Activated T-cell treated with anti-CD3 and anti-CD28 coated beads, Interleukin-2, amount 50 U/mL, for 48 hours (primary cell): ENCODE measurements at regions not wholly inside any gene's neighbourhood (a gene's known extent, or its start where the extent isn't known, plus 50 kb on each side); places are given as distances from the start of the nearest gene placed in this dataset.

Experiments used
- DNase-seq, 2 experiments: peaks; one replicate each; pipeline ENCODE4 v3.0.0-alpha.2; 2020

DNA sequence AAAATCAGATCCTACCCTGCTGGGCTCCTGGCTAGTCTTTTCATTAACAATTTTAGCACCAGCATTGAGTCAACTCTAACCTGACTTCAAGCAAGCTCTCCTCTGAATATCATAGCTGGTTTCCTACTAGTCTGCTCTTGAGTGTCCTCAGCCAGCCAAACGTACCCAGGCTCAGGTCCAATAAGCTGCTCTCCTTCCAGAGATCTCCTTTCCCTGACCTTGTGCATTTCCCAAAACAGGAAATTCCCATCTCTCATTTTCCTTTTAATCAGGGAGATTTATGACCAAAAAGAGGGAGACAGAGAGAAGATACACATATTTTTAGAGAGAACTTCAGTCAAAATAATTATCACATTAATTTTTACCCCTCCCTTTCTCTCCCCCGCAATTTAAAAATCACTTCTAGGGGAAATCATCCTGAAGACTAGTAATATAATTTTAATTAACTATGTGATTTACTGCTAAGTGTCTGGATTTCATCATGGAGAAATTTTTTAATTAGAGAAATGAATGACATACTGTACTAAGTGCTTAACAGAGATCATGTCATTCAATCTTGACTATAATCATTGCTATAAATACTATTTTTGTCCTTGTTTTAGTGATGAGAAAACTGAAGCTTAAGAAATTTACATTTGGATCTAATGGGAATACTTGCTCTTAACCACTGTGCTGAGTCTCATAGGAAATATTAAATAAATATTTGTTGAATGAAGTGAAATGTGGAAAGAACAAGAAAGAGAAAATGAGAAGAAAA lies 421.7 kb upstream of the INTU start:
- DNase-seq = no peak

DNA sequence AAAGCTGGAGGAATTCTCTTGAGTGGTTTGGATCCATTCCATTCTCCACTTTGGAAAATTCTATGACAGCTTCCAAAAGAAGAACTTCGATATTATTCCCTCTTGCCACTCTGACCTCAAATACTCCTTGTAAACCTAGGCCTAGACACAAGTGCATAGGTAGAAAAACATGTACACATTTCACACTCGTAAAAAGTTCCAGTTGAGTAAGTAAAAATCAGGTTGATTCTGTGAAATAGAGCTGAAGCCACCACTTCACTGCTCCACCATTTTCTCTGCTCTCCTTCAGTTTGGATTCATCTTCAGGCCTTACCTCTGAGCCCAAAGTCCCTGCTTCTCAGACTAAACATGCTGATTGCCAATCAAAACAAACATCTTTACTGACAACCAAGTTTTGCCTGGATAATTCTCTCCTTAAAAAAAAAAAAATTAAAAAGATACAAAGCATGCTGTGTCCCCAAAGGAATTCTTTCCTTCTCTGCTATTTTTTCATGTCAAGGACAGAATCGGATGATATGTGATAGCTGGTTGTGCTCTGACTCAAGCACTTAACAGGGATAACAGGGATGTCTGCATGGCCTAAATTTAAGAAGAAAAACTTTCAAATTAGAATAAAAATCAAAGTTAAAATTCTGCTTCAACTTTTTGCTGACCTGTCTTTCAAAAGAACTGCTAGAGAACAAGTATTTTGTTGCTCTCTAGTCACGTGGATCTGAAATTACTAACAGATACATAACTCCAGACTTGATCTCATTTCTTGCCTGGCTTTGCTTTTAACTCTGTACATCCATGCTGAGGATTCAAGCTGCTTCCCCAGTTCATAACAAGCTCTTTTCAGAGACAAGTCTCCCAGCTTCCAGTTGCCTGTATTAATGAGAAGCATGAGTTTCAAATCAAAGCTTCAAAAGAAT lies 420.9 kb upstream of the INTU start:
- no peak for DNase-seq

DNA sequence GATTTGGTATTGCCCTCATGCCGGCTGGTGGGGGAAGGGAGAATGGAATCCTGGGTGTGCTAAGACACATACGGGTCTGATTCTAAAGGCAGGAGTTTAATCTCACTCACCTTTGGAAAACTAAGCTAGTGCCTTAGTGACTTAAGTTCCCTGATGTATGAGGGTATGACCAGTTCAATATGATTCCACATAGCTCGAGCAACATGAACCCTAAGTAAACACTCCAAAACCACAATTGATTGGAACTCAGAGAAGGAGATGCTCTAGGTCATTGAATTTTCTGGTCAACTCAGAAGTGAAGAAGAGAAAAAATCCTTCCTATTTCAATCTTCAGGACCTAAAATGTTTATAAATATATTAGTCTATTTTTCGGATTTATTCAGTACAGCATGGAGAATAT lies 420.1 kb upstream of the INTU start:
- no peak for DNase-seq

DNA sequence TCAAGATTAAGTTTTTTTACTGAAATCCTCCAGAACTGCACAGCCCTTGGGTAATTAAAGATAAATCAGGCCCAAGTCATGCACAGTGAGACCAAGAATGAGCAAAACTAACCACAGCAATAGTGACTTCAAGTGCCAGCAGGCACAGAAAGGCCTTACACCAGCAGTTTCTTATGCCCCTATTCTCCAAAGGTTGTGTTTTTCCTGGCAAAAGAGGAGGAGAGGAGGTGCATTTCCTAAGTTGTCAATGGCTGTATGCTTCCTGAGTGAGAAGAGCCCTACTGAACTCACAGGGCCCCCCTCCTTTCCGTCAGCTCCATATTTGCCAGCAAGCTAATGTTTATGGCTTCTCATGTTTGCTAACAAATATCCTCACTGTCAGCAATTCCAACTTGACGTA lies 418.7 kb upstream of the INTU start:
- DNase-seq = no peak

DNA sequence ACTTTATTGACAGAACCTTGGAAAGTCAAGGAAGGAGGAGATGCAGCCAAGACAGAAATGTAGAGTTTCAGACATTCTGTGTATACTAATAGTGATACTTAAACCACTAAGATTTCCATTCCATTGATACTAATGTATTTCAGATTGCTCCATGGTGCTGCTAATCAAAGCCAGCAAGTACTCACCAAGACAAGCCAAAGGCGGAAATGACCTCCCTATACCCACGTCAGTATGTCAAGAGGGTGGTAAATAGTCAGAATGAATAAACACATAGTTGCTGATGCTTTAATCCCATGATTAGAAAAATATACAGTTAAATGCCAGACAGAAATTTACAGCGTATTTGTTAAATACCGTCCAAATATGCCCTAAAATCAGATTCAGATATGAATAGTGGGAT lies 417.8 kb upstream of the INTU start:
- no peak for DNase-seq

DNA sequence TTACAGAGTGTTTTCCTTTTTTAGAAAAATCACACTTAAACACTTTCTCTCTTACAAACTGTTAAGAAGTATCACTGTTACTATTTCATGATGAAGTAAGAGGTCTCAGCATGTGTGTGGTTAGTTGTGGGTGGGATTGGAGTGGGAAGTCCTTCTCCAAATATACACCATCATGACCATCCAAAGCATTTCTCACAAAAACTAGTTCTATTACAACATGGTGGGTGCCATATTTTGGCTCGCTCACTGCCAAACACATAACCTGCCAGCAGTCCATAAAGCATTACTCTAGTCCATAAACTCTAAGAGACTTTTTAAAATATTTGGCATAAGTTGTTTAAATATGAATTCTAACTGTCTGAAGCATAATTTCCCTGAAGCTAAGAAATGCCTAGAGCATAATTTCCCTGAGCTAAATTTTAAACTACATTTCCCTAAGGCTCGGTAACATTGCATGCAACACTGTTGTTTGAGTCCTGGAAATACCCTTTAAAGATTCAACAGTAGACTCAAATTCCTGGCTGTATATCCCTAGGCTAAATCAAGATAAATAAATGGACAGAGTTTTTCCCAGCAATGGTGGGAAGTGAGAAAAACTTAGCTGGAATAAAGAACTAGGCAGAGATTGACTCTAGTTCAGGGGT lies 415.0 kb upstream of the INTU start:
- DNase-seq = no peak

DNA sequence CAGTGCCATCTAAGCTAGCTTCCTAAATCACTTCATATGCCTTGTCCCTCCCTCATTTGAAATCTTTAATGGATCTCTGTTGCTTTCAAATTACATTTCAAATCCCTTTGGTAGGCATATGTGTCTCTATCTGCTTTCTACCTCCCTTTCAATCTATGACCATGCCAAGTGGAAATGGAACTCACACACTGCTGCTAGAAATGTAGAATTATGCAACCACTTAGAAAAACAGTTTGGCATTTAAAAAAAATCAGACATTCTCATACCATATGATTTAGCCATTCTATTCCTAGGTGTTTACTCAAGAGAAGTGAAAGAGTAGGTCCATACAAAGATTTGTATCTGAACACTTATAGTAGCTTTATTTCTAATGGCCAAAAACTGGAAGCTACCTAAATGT lies 413.5 kb upstream of the INTU start:
- DNase-seq = no peak

DNA sequence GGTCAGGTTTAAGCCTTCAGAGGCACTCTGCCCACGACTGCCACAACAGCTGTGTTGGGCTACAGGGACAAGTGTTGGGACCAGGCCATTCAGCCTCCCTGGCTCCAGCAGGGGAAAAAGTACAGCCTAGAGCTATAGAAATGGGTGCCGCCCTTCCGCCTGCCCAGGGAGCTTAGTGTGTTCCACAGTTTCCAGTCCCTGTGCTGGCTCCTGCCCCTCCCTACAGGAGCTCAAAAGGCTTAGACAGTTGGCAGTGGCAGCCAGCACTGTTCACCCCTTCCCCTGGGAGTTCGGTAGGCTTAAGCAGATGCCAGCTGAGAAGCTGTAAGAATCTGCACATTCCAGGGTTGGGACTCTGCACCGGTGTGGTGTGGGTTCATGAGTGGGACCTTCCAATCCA lies 408.2 kb upstream of the INTU start:
- DNase-seq = no peak

DNA sequence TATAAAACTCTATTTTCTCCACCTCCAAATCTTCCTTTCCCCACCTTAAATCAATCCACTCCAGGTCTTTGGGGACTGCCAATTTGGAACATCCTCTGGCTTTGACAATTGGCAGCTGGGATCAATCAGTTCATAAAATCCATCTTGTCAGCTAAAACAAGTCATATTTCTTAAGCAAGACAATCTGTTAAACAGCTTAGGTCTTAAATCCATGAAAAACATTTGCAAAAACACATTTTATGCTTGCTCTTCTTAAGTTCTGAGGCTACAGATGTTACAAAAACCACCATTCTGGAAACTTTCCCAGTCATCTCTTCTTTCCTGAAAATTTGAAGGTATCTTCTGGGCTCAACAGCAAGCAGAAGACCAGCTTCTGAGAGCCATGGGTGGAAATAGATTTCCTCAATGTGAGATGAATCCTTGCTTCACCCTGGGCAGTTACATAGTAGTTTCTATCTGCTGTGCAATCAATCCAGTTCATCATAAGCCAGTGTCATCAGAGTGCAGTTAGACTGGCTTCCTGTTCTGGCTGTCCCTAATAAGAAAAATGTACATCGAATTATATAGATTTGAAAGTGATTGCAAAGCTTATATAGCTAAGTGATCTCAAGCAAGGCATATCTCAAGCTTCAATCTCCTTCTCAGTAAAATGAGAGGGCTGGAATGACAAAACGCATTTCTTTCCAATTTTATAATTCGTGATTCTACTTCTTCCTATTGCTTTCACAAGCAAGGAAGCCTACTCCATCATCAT lies 402.7 kb upstream of the INTU start:
- no peak for DNase-seq

DNA sequence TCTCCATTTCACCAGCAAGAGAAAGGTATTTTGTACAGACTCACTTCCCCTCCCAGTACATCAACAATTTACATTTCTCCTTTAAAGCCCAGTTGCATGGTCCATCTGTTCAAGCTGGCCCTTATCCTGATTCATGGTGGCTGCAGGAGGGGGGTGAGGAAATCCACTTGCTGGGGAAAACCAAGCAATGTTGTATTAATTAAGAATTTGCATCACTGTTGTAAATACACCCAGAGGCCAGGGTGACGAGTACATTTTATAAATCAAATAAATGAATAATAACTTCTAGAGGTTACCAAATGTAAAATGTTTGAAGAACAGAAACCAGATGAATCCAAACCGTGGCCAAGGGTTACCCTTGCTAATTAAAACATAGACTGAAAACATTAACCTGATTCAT lies 395.9 kb upstream of the INTU start:
- DNase-seq = no peak

DNA sequence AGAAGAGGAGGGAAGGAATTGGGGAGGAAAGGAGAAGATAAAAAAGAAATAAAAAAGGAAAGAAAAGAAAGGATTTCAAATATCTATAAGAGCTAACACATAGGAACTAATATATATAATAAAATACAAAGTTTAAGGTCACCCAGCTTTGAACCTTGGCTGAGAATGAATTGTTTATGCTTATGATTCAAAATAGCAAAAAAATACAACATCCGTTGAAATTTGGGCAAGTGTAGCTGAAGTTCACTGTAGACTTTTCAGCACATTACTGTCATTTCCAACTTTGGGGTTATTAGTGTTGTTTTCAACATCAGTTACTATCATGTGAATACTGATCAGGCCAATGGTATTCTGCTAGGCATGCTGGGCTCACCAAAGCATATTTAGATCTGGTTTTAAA lies 395.2 kb upstream of the INTU start:
- DNase-seq = no peak

DNA sequence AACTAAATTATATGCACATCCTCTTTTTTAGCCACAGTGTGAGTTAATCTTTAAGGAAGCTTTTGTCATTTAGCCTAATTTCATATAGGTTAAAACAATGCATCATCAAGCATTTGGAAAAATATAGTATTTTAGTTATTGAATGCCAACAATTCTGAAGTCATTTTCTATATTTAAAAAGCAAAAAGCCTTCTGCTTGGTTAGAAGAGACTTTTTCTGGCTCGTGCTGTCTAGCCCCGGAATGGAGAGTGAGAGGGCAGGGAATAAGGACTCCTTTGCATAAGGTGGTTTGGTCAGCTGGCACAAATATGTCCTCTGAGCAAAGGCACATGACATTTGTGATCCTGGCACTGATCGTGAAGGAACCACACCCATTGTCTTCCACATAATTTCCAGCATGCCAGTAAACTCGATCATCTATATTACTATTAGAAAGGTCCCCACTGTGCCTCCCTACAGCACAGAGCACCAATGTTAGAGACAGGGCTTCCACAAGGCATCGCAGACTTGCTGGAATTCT lies 393.7 kb upstream of the INTU start:
- no peak for DNase-seq

DNA sequence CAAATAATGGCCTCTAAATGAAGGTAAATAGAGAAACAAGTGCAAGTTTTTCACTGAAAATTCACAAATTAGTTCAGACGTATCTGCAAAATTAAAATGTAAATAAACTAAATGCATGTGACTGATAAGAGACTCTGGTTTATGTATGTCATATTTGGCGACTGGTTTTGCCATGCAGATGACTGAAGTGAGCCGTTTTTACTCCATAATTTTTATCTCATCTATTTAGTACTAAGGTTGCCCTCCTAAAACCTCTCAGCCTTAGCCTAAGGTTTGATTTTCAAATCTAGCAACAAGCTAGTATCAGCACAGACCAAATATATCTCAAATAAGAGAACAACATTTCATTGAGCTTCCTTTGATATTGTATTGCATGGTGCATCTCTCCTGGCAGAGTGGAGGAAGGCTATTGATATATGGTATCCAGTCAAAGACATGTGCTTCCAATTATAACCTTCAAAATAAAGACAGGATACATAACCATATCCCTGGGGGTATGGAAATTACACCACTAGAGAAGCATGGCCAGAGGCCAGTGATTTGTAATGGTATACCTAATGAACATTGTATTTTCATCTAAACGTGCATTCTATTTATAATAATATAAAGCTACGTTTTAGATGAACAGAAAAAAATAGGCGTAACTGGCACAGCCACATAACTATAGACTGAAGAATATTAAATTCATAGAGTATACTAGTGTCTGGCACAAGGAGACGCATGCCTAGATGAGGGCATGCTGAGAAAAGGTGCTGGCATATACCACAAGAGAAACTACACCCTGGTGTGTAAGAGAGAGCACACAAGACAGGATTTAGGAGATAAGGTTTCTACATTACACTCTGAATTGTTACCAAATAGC lies 392.6 kb upstream of the INTU start:
- DNase-seq = no peak

DNA sequence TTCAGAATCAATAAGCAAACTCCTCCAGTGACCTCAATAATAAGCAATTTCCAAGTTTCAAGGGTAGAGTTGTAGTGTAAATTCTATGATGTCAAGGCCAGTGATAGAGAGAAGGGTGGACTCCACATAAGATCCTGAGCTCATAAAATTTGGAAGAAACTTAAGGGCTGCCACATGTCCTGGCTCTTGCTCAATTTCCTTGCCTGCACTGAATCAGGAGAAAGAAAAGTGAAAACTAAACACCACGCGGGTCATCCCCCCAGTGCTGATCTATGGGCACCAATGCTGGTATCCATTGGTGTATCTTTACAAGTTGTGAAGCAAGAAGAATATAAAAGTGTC lies 392.0 kb upstream of the INTU start:
- DNase-seq = no peak

DNA sequence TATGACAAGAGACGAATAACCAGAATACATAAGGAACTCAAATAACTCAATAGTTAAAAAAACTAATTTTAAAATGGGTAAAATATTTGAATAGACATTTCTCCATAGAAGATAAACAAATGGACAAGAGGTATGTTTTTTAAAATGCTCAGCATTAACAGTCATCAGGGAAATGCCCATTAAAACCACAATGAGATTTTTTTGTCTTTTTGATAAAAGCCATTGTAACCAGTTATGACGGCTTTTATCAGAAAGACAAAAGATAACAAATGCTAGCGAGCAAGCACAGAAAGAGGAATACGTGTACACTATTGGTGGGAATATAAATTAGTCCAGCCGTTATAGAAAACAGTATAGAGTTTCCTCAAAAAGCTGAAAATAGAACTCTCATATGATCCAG lies 388.2 kb upstream of the INTU start:
- no peak for DNase-seq

DNA sequence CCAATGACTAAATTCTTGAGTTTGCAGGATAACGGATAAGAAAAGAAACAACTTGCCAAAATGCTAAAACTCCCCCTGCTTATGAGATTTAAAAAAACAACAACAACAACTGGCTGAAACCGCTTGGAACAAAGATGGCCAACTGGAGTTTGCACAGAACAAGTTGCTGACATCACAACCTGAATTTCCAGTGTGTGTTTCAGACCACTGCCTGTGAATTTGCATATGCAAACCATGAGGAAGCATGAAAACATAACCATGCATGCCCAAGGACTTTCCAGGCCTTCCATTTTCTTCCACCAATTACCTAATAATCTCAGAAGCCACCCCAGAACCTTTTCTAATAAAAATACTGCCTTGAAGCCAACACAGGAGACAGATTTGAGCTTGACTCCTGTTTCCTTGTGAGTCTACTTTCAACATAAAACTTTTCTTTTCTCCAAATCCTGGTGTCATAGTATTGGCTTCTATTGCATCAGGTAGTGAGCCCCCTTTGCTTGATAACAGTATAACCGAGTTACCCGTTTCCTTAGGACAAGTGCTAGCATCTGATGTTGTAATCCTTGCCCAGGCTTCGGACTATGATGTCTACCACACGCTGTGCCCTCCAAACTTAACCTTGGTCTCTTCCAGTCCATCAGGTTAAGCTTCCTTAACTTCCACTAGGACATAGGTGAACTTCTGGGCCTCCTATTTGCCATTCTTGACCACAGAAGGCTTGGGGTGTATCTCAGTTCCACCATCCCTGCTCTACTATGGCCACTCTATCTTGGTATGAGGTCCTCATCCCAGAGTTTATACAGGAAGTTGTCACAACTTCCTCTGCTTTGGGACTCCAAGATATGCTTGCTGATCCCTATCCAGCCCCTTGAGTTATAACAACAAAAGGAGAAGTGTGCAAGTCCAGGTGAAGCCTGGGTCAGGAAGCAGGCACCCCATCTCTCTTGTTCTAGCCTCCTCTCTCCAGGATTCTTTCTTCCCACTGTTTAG lies 385.5 kb upstream of the INTU start:
- DNase-seq = no peak

DNA sequence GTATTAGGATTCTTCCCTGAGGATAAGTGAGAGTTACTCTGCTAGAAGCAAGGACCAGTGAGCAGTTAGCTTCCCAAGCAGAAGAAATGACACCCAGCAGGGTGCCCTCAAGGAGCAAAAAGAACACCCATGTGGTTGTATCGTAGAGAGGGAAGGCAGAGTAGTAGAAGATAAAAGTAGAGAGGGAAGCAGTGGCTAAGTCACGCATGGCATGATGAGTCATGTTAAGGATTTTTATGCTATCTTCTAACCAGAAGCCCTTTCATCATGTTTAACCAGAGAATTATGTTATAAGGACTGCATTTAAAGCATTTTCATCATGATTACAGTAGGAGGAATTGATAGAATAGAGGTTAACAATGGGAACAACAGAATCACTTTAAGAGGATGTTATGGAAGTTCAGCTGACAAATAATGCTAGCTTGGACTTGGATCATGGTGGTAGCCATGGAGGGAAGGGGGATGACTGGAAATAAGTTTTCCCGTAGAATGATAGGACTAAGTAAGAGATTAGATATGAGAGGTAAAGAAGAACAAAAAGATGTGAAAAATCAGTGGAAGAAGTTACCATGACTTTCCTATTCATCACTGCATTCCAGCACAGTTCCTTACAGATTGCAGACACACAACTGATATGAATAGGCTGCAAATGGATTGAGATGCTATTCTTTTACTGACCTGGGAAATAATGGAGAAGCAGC lies 383.5 kb upstream of the INTU start:
- DNase-seq = no peak

DNA sequence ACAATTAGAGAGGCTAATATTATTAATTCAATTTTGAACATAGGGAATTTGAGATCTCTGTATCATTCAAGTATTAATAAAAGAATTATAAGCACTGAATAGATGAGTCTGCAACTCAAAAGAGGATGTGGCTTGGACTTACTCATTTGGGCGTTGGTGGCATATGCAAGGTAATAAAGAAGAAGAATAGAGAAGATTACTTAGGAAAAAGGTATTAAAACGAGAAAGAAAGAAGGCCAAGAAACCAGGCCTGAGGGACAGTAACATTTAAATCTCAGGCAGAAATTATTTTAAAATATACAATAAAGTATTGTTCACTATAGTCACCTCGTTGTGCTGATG lies 383.0 kb upstream of the INTU start:
- DNase-seq = no peak

DNA sequence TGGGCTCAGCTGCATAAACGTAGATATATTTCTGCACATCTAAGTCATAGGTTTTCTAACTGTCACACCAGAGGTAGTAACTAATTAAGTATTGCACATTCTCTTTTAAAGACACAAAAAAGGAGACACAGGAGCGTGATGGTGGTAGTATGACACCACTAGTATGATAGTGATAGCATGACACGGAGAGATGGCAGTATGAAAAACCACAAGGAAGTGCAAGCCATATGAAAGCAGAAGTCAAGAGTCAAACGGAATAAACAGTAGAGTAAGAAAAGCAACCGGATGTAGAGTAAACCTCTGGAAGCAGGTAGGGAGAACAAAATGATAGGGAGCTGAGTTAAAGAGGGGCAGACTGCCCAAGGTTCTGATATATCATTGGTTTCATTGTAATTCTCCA lies 382.2 kb upstream of the INTU start:
- no peak for DNase-seq

DNA sequence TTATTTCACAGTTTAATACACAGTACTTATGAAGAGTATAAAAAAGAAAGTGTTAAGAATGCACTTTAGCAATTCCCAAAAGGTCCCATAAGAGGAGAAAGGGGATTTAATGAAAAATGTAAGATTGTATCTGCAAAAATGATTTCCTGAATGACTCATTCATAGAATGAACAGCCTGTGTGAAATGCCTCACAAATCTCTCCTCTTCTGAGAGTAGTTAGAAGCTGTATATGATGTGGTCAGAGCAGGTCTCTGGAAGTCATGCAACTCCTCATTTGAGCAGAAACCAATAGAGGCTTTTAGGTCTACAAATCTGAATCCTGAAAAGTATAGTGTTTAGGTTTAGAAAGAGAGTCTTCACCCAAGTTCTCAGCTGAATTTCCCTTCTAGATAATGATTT lies 381.3 kb upstream of the INTU start:
- no peak for DNase-seq
